Upper lobe of right lung (tissue), 1 donor: ENCODE measurements at regions not wholly inside any gene's neighbourhood (a gene's known extent, or its start where the extent isn't known, plus 50 kb on each side); places are given as distances from the start of the nearest gene placed in this dataset.
A peak's percentile ranks its signal among the peaks of the same experiment; 100 is the strongest.
"Not testable (repeated sequence)": the region's sequence is repeated elsewhere in the genome, so short reads cannot be mapped to it uniquely, and the experiment has no call there.

Source experiments
- ATAC-seq: fragments of 200-7000 bp; cut with Tn5 transposase; one replicate; pipeline ENCODE4 v1.9.1; 2020; ENCODE audit warnings: mild to moderate bottlenecking, moderate library complexity
- DNase-seq: peaks from one replicate; pipeline ENCODE4 v3.0.0-alpha.2; 2020
- H3K27ac ChIP-seq: fragments of 200-600 bp; one replicate; pipeline ENCODE4 v1.8.0; 2022
- H3K27me3 ChIP-seq: fragments of 200-600 bp; one replicate; pipeline ENCODE4 v1.8.0; 2022; ENCODE audit warnings: mild to moderate bottlenecking
- H3K36me3 ChIP-seq: fragments of 200-600 bp; one replicate; pipeline ENCODE4 v1.8.0; 2022
- H3K4me1 ChIP-seq: fragments of 200-600 bp; one replicate; pipeline ENCODE4 v1.8.0; 2022
- H3K4me3 ChIP-seq: fragments of 200-600 bp; one replicate; pipeline ENCODE4 v1.8.0; 2022; ENCODE audit warnings: mild to moderate bottlenecking
- H3K9me3 ChIP-seq: fragments of 200-600 bp; one replicate; pipeline ENCODE4 v1.8.0; 2022
- CTCF ChIP-seq: fragments of 200-600 bp; IDR thresholded peaks from one replicate; pipeline ENCODE4 v1.8.0; 2022; ENCODE audit warnings: antibody characterized with exemption
- intact Hi-C: fragments of 100-400 bp; cut with DNase I; formaldehyde crosslinking; loops from one replicate; pipeline ENCODE4 v1.11.0; 2022
- donor health status: DM: no; HTN: yes; CAD: no; lungs with severe emphysema.

- Histone ChIP-seq H3K36me3 (no peaks in the 10 kb centered on the region), H3K4me3 (no peak overlapping the region), H3K27ac (no peak overlapping the region), H3K27me3 (no peaks in the 10 kb centered on the region), H3K9me3 (no peaks in the 10 kb centered on the region), H3K4me1 (no peaks in the 10 kb centered on the region)
- DNase-seq (no peak), ATAC-seq (no peak)
- no peak for TF ChIP-seq CTCF
- intact Hi-C loops: no loop called here
Measured at GRCh38 chr12:47340411-47341015, 260.8 kb upstream of the AMIGO2 start.

GRCh38 chr12:47337581-47337980 is 257.8 kb upstream of the AMIGO2 start:
- intact Hi-C loops: no loop called here
- no peaks in the 10 kb centered on the region for H3K9me3 ChIP-seq
- H3K36me3 ChIP-seq: no peaks in the 10 kb centered on the region
- H3K27me3 ChIP-seq: no peaks in the 10 kb centered on the region
- no peak overlapping the region for H3K27ac ChIP-seq
- TF ChIP-seq CTCF: no peak
- no peak overlapping the region for H3K4me3 ChIP-seq
- no peaks in the 10 kb centered on the region for H3K4me1 ChIP-seq
- DNase-seq: no peak
- ATAC-seq: no peak

GRCh38 chr12:47333271-47333858 is 253.6 kb upstream of the AMIGO2 start:
- ATAC-seq, H3K27ac ChIP-seq, DNase-seq, intact Hi-C loops, H3K4me1 ChIP-seq, H3K36me3 ChIP-seq, H3K4me3 ChIP-seq, H3K9me3 ChIP-seq, H3K27me3 ChIP-seq: not testable (repeated sequence)

- no peak for DNase-seq
- Histone ChIP-seq H3K27ac (no peak overlapping the region), H3K9me3 (no peaks in the 10 kb centered on the region), H3K27me3 (no peaks in the 10 kb centered on the region), H3K4me1 (no peaks in the 10 kb centered on the region), H3K4me3 (no peak overlapping the region), H3K36me3 (no peaks in the 10 kb centered on the region)
- no peak for TF ChIP-seq CTCF
- intact Hi-C loops: no loop called here
- ATAC-seq: no peak
Measured at GRCh38 chr12:47328831-47329545, 249.2 kb upstream of the AMIGO2 start.

- Histone ChIP-seq H3K27ac (no peak overlapping the region), H3K9me3 (no peaks in the 10 kb centered on the region), H3K36me3 (no peaks in the 10 kb centered on the region), H3K4me3 (no peak overlapping the region), H3K4me1 (no peaks in the 10 kb centered on the region), H3K27me3 (no peaks in the 10 kb centered on the region)
- intact Hi-C loops: no loop called here
- DNase-seq (no peak), ATAC-seq (peak; percentile 52)
- TF ChIP-seq CTCF: no peak
Measured at GRCh38 chr12:47326190-47326589, 246.4 kb upstream of the AMIGO2 start.

GRCh38 chr12:47323802-47324201 is 244.0 kb upstream of the AMIGO2 start:
- H3K27me3 ChIP-seq: no peaks in the 10 kb centered on the region
- H3K27ac ChIP-seq: no peak overlapping the region
- no peaks in the 10 kb centered on the region for H3K36me3 ChIP-seq
- intact Hi-C loops: no loop called here
- ATAC-seq (no peak), DNase-seq (no peak)
- no peak for TF ChIP-seq CTCF
- H3K4me3 ChIP-seq: no peak overlapping the region
- H3K4me1 ChIP-seq: no peaks in the 10 kb centered on the region
- no peaks in the 10 kb centered on the region for H3K9me3 ChIP-seq
